ENCODE measurements at regions not wholly inside any gene's neighbourhood (a gene's known extent, or its start where the extent isn't known, plus 50 kb on each side); places are given as distances from the start of the nearest gene placed in this dataset.

- TF ChIP-seq SNAPC4 (CRISPR knock-in tag; IDR thresholded peaks at IDR 0.05) (0 out of 2 replicates have a peak, but pooled peaks have one; percentile 36), THYN1 (CRISPR knock-in tag; IDR thresholded peaks at IDR 0.05; ENCODE audit: borderline replicate concordance, low read depth) (no peak), DZIP1 (CRISPR knock-in tag; IDR thresholded peaks at IDR 0.05) (no peak), HNF4A (CRISPR knock-in tag; IDR thresholded peaks at IDR 0.05) (peak; percentile 79), KDM1A (CRISPR knock-in tag; IDR thresholded peaks at IDR 0.05) (no peak), MXD3 (CRISPR knock-in tag; IDR thresholded peaks at IDR 0.05) (no peak), ZNF614 (CRISPR knock-in tag; IDR thresholded peaks at IDR 0.05; ENCODE audit: borderline replicate concordance) (no peak), MIER2 (CRISPR knock-in tag; IDR thresholded peaks at IDR 0.05) (no peak), ZBTB1 (CRISPR knock-in tag; IDR thresholded peaks at IDR 0.05; ENCODE audit: borderline replicate concordance) (no peak), MED8 (CRISPR knock-in tag; IDR thresholded peaks at IDR 0.05; ENCODE audit: insufficient replicate concordance) (no peak)
- TF ChIP-seq, protein P1, sequence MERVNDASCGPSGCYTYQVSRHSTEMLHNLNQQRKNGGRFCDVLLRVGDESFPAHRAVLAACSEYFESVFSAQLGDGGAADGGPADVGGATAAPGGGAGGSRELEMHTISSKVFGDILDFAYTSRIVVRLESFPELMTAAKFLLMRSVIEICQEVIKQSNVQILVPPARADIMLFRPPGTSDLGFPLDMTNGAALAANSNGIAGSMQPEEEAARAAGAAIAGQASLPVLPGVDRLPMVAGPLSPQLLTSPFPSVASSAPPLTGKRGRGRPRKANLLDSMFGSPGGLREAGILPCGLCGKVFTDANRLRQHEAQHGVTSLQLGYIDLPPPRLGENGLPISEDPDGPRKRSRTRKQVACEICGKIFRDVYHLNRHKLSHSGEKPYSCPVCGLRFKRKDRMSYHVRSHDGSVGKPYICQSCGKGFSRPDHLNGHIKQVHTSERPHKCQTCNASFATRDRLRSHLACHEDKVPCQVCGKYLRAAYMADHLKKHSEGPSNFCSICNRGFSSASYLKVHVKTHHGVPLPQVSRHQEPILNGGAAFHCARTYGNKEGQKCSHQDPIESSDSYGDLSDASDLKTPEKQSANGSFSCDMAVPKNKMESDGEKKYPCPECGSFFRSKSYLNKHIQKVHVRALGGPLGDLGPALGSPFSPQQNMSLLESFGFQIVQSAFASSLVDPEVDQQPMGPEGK (CRISPR knock-in tag; IDR thresholded peaks at IDR 0.05): peak; percentile 55; the same call in 1 of the 2 replicates
- TF ChIP-seq, protein P2, sequence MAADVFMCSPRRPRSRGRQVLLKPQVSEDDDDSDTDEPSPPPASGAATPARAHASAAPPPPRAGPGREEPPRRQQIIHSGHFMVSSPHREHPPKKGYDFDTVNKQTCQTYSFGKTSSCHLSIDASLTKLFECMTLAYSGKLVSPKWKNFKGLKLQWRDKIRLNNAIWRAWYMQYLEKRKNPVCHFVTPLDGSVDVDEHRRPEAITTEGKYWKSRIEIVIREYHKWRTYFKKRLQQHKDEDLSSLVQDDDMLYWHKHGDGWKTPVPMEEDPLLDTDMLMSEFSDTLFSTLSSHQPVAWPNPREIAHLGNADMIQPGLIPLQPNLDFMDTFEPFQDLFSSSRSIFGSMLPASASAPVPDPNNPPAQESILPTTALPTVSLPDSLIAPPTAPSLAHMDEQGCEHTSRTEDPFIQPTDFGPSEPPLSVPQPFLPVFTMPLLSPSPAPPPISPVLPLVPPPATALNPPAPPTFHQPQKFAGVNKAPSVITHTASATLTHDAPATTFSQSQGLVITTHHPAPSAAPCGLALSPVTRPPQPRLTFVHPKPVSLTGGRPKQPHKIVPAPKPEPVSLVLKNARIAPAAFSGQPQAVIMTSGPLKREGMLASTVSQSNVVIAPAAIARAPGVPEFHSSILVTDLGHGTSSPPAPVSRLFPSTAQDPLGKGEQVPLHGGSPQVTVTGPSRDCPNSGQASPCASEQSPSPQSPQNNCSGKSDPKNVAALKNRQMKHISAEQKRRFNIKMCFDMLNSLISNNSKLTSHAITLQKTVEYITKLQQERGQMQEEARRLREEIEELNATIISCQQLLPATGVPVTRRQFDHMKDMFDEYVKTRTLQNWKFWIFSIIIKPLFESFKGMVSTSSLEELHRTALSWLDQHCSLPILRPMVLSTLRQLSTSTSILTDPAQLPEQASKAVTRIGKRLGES (CRISPR knock-in tag; IDR thresholded peaks at IDR 0.05; ENCODE audit: borderline replicate concordance): no peak
Measured at GRCh38 chr19:31962561-31962996, 382.8 kb upstream of the ZNF507 start (continued).

Data from HepG2 (cell line).